GM19438 (cell line): ENCODE measurements at regions not wholly inside any gene's neighbourhood (a gene's known extent, or its start where the extent isn't known, plus 50 kb on each side); places are given as distances from the start of the nearest gene placed in this dataset.
"Not testable (repeated sequence)": the region's sequence is repeated elsewhere in the genome, so short reads cannot be mapped to it uniquely, and the experiment has no call there.

Experiments used
- ATAC-seq: cut with Tn5 transposase; IDR thresholded peaks from one replicate; pipeline ENCODE4 v1.9.1; 2021; ENCODE audit warnings: low read depth; ENCODE audit not compliant: unreplicated experiment

- ATAC-seq = no peak
Observed at GRCh38 chr1:96550061-96550460, 171.5 kb upstream of the PTBP2 start.

GRCh38 chr1:96552451-96552850 lies 169.1 kb upstream of the PTBP2 start:
- ATAC-seq = no peak

GRCh38 chr1:96553811-96554210 lies 167.8 kb upstream of the PTBP2 start:
- ATAC-seq = no peak

GRCh38 chr1:96554364-96554763 lies 167.2 kb upstream of the PTBP2 start:
- no peak for ATAC-seq

- ATAC-seq = no peak
Observed at GRCh38 chr1:96557336-96557735, 164.2 kb upstream of the PTBP2 start.

GRCh38 chr1:96558635-96559034 lies 162.9 kb upstream of the PTBP2 start:
- ATAC-seq = no peak

- no peak for ATAC-seq
Observed at GRCh38 chr1:96559181-96559580, 162.4 kb upstream of the PTBP2 start.

GRCh38 chr1:96559707-96560596 lies 161.6 kb upstream of the PTBP2 start:
- no peak for ATAC-seq

GRCh38 chr1:96562094-96562493 lies 159.5 kb upstream of the PTBP2 start:
- no peak for ATAC-seq

- ATAC-seq = not testable (repeated sequence)
Observed at GRCh38 chr1:96564401-96564800, 157.2 kb upstream of the PTBP2 start.

- ATAC-seq = no peak
Observed at GRCh38 chr1:96565546-96565945, 156.0 kb upstream of the PTBP2 start.

- ATAC-seq = no peak
Observed at GRCh38 chr1:96568639-96569038, 152.9 kb upstream of the PTBP2 start.

GRCh38 chr1:96569288-96569687 lies 152.3 kb upstream of the PTBP2 start:
- ATAC-seq = no peak

- ATAC-seq = no peak
Observed at GRCh38 chr1:96579636-96580035, 141.9 kb upstream of the PTBP2 start.

- ATAC-seq = no peak
Observed at GRCh38 chr1:96580920-96581319, 140.7 kb upstream of the PTBP2 start.

- ATAC-seq = no peak
Observed at GRCh38 chr1:96581772-96582171, 139.8 kb upstream of the PTBP2 start.

- no peak for ATAC-seq
Observed at GRCh38 chr1:96583903-96584302, 137.7 kb upstream of the PTBP2 start.

- ATAC-seq = no peak
Observed at GRCh38 chr1:96587222-96587621, 134.4 kb upstream of the PTBP2 start.

- no peak for ATAC-seq
Observed at GRCh38 chr1:96588416-96588995, 133.1 kb upstream of the PTBP2 start.

GRCh38 chr1:96595530-96595929 lies 126.1 kb upstream of the PTBP2 start:
- ATAC-seq = not testable (repeated sequence)

- ATAC-seq = peak; percentile 78
Observed at GRCh38 chr1:96596226-96596922, 125.2 kb upstream of the PTBP2 start.
